NCI-H1417 (cell line): ENCODE measurements at regions not wholly inside any gene's neighbourhood (a gene's known extent, or its start where the extent isn't known, plus 50 kb on each side); places are given as distances from the start of the nearest gene placed in this dataset.

Experiments used
- DNase-seq, 3 experiments: peaks; one replicate each; lab custom pipeline; 2025; lab: John Stamatoyannopoulos, UW

- DNase-seq: no peak
Observed at GRCh38 chr2:129729646-129730045, 249.8 kb upstream of the RAB6C start.

- DNase-seq: no peak
Observed at GRCh38 chr2:129730979-129731378, 248.5 kb upstream of the RAB6C start.

GRCh38 chr2:129731907-129732629, 247.4 kb upstream of the RAB6C start:
- no peak for DNase-seq

- DNase-seq: no peak
Observed at GRCh38 chr2:129732630-129733026, 246.8 kb upstream of the RAB6C start.

- no peak for DNase-seq
Observed at GRCh38 chr2:129733041-129733440, 246.4 kb upstream of the RAB6C start.

GRCh38 chr2:129733579-129733978, 245.9 kb upstream of the RAB6C start:
- DNase-seq: no peak

- no peak for DNase-seq
Observed at GRCh38 chr2:129734343-129735034, 245.0 kb upstream of the RAB6C start.

- DNase-seq: no peak
Observed at GRCh38 chr2:129735576-129735975, 243.9 kb upstream of the RAB6C start.

GRCh38 chr2:129737660-129738527, 241.6 kb upstream of the RAB6C start:
- DNase-seq: no peak

- DNase-seq: no peak
Observed at GRCh38 chr2:129738799-129739198, 240.7 kb upstream of the RAB6C start.

- no peak for DNase-seq
Observed at GRCh38 chr2:129740504-129740903, 239.0 kb upstream of the RAB6C start.

GRCh38 chr2:129741165-129741564, 238.3 kb upstream of the RAB6C start:
- no peak for DNase-seq

GRCh38 chr2:129741623-129742022, 237.8 kb upstream of the RAB6C start:
- no peak for DNase-seq

GRCh38 chr2:129742415-129743180, 236.9 kb upstream of the RAB6C start:
- no peak for DNase-seq

GRCh38 chr2:129744141-129744540, 235.3 kb upstream of the RAB6C start:
- no peak for DNase-seq

- DNase-seq: no peak
Observed at GRCh38 chr2:129744649-129745048, 234.8 kb upstream of the RAB6C start.

GRCh38 chr2:129747500-129748125, 231.9 kb upstream of the RAB6C start:
- DNase-seq: no peak

GRCh38 chr2:129748250-129748649, 231.2 kb upstream of the RAB6C start:
- no peak for DNase-seq

- DNase-seq: peak in 2 of 3 experiments; percentile 48 to 58
Observed at GRCh38 chr2:129748653-129749052, 230.8 kb upstream of the RAB6C start.

GRCh38 chr2:129751409-129751808, 228.1 kb upstream of the RAB6C start:
- DNase-seq: no peak

GRCh38 chr2:129752176-129752575, 227.3 kb upstream of the RAB6C start:
- no peak for DNase-seq
